Omental fat pad (tissue), 3 donors: ENCODE measurements at regions not wholly inside any gene's neighbourhood (a gene's known extent, or its start where the extent isn't known, plus 50 kb on each side); places are given as distances from the start of the nearest gene placed in this dataset.

Source experiments
- ATAC-seq: fragments of 150-250 bp; one replicate; pipeline ENCODE4 v1.9.1; 2016; ENCODE audit warnings: mild to moderate bottlenecking, moderate library complexity; ENCODE audit not compliant: low FRiP score
- DNase-seq: peaks from one replicate; pipeline ENCODE4 v3.0.0-alpha.2; 2019; ENCODE audit warnings: low spot score
- TF ChIP-seq, protein P1 (sequence below), 3 donors: fragments of 450-650 bp; IDR thresholded peaks; one replicate each; pipeline ENCODE4 v1.5.1; 2016 to 2017; ENCODE audit warnings: antibody characterized with exemption in 3 of 3, mild to moderate bottlenecking in 3 of 3, moderate library complexity in 2 of 3

DNA sequence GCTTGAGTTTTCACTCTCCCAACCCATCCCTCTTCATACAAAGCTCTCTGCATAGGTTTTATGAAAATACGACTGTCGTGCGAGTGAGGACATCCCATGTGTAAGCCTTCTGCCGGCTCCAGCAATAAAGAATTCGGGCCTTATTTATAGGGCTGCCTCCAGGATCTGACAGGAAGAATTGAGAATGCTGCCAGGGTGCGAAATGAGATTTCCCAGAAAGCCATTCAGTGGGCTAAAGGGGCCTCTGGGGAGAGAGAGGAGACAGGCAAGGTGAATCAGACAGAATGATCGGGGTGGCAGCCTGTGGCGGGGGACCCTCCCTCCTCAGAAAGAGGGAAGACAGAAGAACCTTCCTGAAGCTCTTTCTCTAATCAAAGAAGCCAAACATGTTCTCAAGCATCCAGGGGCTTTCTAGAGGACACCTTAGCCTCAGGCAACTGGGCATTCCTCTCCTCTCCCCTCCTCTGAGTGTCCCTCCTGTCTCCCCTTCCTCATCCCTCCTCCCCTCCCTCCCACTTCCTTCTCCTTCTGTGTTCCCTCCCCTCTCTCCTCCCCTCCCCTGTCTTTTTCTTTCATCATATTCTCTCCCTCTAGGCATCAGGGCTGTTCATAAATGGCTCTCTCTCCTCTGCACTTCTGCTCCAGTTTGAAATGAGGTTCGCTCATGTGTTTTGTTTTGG lies 410.9 kb downstream of the TYW1 start:
- no peak for DNase-seq
- TF ChIP-seq, protein P1, sequence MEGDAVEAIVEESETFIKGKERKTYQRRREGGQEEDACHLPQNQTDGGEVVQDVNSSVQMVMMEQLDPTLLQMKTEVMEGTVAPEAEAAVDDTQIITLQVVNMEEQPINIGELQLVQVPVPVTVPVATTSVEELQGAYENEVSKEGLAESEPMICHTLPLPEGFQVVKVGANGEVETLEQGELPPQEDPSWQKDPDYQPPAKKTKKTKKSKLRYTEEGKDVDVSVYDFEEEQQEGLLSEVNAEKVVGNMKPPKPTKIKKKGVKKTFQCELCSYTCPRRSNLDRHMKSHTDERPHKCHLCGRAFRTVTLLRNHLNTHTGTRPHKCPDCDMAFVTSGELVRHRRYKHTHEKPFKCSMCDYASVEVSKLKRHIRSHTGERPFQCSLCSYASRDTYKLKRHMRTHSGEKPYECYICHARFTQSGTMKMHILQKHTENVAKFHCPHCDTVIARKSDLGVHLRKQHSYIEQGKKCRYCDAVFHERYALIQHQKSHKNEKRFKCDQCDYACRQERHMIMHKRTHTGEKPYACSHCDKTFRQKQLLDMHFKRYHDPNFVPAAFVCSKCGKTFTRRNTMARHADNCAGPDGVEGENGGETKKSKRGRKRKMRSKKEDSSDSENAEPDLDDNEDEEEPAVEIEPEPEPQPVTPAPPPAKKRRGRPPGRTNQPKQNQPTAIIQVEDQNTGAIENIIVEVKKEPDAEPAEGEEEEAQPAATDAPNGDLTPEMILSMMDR (IDR thresholded peaks at IDR 0.05), result no peak
- no peak for ATAC-seq

DNA sequence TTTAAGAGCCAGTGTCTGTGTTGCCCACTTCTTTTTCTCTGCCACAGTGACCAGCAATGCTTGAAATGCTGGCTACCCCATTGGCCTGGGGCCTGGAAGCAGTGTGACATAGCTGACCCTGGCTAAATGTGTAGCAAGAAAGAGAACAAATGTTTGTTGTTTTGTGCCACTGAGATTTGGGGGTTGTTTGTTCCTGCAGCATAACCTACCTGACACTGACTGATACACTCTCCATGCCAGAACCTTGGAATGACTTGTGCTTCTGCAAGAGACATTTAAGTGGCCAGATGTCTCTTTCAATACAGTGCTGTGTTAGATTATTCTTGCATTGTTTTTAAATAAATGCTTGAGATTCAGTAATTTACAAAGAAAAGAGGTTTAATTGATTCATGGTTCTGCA lies 411.5 kb downstream of the TYW1 start:
- DNase-seq (no peak), ATAC-seq (no peak)
- TF ChIP-seq, protein P1 (IDR thresholded peaks at IDR 0.05), result no peak

DNA sequence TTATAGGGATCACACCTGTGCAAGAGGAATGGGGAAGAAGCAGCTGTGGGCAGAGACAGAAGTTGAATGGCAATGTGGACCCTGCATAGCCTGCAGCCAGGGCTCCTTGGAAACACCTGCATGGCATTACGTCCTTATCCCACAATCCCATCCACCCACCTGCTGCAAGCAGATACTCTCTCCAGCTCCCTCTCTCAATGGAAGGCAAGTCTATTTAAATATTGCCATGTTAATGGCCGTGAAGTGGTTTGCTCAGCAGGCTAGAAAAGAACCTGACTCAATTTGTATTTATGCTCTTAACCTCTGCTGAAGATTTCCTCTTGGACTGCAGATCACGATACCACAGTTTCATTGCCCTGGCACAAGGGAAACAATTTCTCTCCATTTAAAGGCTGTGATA lies 417.0 kb downstream of the TYW1 start:
- no peak for DNase-seq
- TF ChIP-seq, protein P1 (IDR thresholded peaks at IDR 0.05), result no peak
- ATAC-seq, result no peak

DNA sequence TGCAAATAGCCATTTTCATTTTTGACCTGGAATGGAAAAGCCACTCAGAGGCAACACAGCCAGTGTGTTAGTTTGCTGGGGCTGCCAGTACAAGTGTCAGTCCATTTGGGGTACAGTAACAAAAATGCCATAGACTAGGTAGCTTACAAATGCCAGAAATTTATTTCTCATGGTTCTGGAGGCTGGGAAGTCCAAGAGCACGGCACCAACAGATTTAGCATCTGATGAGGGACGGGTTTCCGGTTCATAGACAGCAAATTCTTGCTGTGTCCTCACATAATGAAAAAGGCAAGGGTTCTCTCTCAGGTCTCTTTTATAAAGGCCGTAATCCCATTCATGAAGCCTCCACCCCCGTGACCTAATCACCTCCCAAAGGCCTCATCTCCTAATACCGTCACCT lies 418.2 kb downstream of the TYW1 start:
- DNase-seq (no peak), ATAC-seq (no peak)
- TF ChIP-seq, protein P1 (IDR thresholded peaks at IDR 0.05), result no peak

DNA sequence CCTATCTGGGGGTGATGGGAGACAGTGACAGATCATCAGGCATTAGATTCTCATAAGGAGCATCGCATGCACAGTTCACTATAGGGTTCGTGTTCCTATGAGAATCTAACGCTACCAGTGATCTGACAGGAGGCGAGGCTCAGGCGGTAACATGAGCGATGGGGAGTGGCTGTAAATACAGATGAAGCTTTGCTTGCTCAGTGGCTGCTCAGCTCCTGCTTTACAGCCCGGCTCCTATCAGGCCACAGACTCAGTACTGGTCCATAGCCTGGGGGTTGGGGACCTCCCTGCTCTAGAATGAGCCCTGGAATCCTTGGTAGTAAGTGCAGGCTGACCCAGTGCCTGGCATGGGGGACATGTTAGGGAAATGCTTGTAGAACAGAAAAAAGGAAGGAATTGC lies 426.0 kb downstream of the TYW1 start:
- TF ChIP-seq, protein P1 (IDR thresholded peaks at IDR 0.05), result no peak
- ATAC-seq, result no peak
- no peak for DNase-seq

DNA sequence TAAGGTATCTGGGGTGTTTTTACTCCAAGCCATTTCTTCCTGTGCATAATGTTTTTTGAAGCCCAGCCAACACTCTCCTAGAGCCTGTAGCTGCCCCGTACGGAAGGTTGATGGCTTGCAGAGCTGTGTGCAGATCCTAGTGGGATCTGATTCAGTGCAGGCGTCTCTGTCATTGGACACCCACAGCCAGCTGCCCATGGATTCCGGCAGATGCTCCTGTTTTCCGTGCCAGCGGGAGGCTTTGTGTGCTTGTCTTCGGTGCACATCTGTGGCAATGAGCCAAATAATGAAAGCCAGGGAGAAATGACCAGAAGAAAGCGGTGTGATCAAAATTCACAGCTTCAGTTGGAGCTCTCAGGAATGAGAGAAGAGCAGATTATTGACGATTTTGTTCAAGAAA lies 426.4 kb downstream of the TYW1 start:
- no peak for DNase-seq
- TF ChIP-seq, protein P1 (IDR thresholded peaks at IDR 0.05), result no peak
- ATAC-seq, result no peak

DNA sequence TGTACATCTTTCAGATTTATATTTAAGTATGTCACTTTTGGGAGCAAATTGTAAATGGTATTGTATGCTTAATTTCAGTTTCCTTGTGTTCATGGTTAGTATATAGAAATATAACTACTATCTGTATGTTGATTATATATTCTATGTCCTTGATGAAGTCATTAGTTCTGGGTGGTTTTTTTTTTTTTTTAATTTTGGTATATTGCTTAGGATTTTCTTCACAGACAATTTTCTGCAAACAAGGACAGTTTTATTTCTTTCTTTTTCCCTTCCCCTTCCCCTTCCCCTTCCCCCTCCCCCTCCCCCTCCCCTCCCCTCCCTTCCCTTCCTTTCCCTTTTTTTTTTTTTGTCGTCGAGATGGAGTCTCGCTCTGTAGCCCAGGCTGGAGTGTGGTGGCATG lies 430.0 kb downstream of the TYW1 start:
- TF ChIP-seq, protein P1 (IDR thresholded peaks at IDR 0.05), result no peak
- ATAC-seq, result no peak
- no peak for DNase-seq
